NT2/D1 (cell line): ENCODE measurements at regions not wholly inside any gene's neighbourhood (a gene's known extent, or its start where the extent isn't known, plus 50 kb on each side); places are given as distances from the start of the nearest gene placed in this dataset.

Experiments used
- DNase-seq: peaks from one replicate; pipeline ENCODE4 v3.0.0-alpha.2; 2011; ENCODE audit warnings: low read depth, low spot score
- H3K27me3 ChIP-seq: 2 replicates; pipeline ENCODE4 v1.6.0; 2011; ENCODE audit warnings: mild to moderate bottlenecking; ENCODE audit not compliant: insufficient read length, insufficient read depth
- H3K36me3 ChIP-seq: 2 replicates; pipeline ENCODE4 v1.6.1; 2011; ENCODE audit warnings: mild to moderate bottlenecking, low read length, mixed read lengths; ENCODE audit not compliant: insufficient read depth, insufficient read length
- H3K4me1 ChIP-seq: 2 replicates; pipeline ENCODE4 v1.5.1; 2011; ENCODE audit not compliant: insufficient read depth, insufficient read length
- H3K4me3 ChIP-seq: 2 replicates; pipeline ENCODE4 v1.5.1; 2011; ENCODE audit warnings: low read depth; ENCODE audit not compliant: insufficient read length
- H3K9ac ChIP-seq: 2 replicates; pipeline ENCODE4 v1.6.0; 2011; ENCODE audit warnings: low read depth; ENCODE audit not compliant: insufficient read length
- H3K9me3 ChIP-seq: 2 replicates; pipeline ENCODE4 v1.5.1; 2011; ENCODE audit warnings: mild to moderate bottlenecking, low read length; ENCODE audit not compliant: insufficient read depth
- SUZ12 ChIP-seq: IDR thresholded peaks from 2 replicates; pipeline ENCODE4 v1.6.1; 2011; ENCODE audit not compliant: insufficient read length, insufficient read depth; ENCODE audit errors: extremely low read depth
- YY1 ChIP-seq: IDR thresholded peaks from 2 replicates; pipeline ENCODE4 v1.6.1; 2011; ENCODE audit not compliant: insufficient read length, insufficient read depth
- ZNF274 ChIP-seq: IDR thresholded peaks from 2 replicates; pipeline ENCODE4 v1.6.1; 2011; ENCODE audit warnings: mild to moderate bottlenecking, low read depth, low read length

GRCh38 chr11:115558635-115559034, 54.4 kb upstream of the CADM1 start:
- no peak for DNase-seq
- Histone ChIP-seq H3K36me3 (no peaks in the 10 kb centered on the region), H3K4me1 (no peaks in the 10 kb centered on the region), H3K9ac (no peak overlapping the region), H3K9me3 (no peaks in the 10 kb centered on the region), H3K27me3 (no peaks in the 10 kb centered on the region), H3K4me3 (no peak overlapping the region)
- TF ChIP-seq ZNF274, result no peak
- no peak for TF ChIP-seq YY1
- TF ChIP-seq SUZ12, result no peak

DNA sequence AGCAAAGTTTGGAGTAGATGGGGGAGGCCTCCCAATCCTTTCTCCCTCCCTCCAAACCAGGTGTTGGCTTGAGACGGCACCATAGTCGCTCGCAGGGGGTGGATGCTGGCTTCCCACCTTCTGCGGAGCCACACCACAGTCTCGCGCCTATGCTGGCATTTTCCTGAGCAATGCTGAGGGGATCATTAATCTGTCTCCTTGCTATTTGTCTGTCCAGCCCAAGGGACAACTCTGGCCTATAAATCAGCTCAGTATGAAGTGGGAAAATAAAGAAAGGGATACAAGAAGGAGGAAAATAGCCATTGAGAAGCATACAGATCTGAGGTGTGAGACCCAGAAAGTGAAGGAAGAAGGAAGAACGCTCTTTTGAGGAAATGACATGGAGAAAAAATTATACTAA, 53.5 kb upstream of the CADM1 start:
- H3K4me1 ChIP-seq, result no peaks in the 10 kb centered on the region
- H3K36me3 ChIP-seq, result no peaks in the 10 kb centered on the region
- no peaks in the 10 kb centered on the region for H3K27me3 ChIP-seq
- no peak for DNase-seq
- no peak overlapping the region for H3K4me3 ChIP-seq
- TF ChIP-seq SUZ12, result no peak
- TF ChIP-seq YY1, result no peak
- no peak for TF ChIP-seq ZNF274
- H3K9ac ChIP-seq, result no peak overlapping the region
- no peaks in the 10 kb centered on the region for H3K9me3 ChIP-seq

- DNase-seq, result no peak
- H3K4me1 ChIP-seq, result no peaks in the 10 kb centered on the region
- H3K36me3 ChIP-seq, result no peaks in the 10 kb centered on the region
- no peaks in the 10 kb centered on the region for H3K9me3 ChIP-seq
- H3K9ac ChIP-seq, result no peak overlapping the region
- no peak for TF ChIP-seq ZNF274
- no peak for TF ChIP-seq YY1
- TF ChIP-seq SUZ12, result no peak
- no peak overlapping the region for H3K4me3 ChIP-seq
- H3K27me3 ChIP-seq, result no peaks in the 10 kb centered on the region
Observed at GRCh38 chr11:115556984-115557383, 52.8 kb upstream of the CADM1 start.

DNA sequence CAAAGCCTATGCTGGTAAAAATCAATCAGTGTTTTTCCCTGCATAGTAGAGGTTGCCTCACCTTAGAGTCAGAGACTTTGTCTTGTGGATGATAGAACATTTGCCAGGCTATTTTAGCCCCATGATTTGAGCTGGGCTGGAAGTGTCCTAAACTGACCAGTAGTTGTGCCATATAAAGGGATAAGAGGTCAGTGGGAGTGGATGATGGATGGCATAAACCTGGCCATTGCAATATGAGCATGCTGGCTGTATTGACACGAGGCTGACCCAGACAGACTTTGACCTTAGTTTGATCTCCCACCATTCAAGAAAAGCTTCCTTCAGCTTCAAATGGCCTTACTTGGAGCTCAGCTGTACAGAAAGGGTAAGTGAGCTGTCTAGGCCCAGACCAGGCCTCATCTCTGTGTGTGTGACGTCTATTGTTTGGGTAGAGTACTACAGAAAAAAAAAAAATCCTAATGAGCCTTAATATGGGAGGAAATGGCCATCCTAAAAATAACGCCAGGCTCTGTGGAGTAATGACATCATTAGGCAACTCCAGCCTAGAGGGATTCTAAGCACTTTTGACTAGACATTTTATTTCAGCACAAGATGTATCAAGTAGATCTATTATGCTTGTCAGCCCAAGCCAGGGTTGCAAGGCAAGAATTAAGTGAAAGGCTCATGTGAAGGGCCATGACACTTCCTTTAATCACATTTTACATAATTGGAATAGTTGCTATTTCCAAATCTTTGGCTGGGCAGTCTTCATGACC, 51.3 kb upstream of the CADM1 start:
- no peak for TF ChIP-seq YY1
- no peak for TF ChIP-seq ZNF274
- TF ChIP-seq SUZ12, result no peak
- Histone ChIP-seq H3K4me3 (no peak overlapping the region), H3K4me1 (peaks cover 2% of the 10 kb centered on the region), H3K9me3 (no peaks in the 10 kb centered on the region), H3K36me3 (no peaks in the 10 kb centered on the region), H3K9ac (no peak overlapping the region), H3K27me3 (no peaks in the 10 kb centered on the region)
- DNase-seq, result no peak
